ENCODE measurements at regions not wholly inside any gene's neighbourhood (a gene's known extent, or its start where the extent isn't known, plus 50 kb on each side); places are given as distances from the start of the nearest gene placed in this dataset.

GRCh38 chr2:121900391-121900790 lies 144.9 kb downstream of the TSN start:
- DNase-seq, result no peak

GRCh38 chr2:121902171-121902591 lies 146.7 kb downstream of the TSN start:
- DNase-seq, result no peak

- no peak for DNase-seq
Observed at GRCh38 chr2:121902616-121903015, 147.2 kb downstream of the TSN start.

GRCh38 chr2:121903037-121903689 lies 147.7 kb downstream of the TSN start:
- no peak for DNase-seq

- DNase-seq, result no peak
Observed at GRCh38 chr2:121904656-121905055, 149.2 kb downstream of the TSN start.

GRCh38 chr2:121905201-121905600 lies 149.8 kb downstream of the TSN start:
- DNase-seq, result no peak

- DNase-seq, result no peak
Observed at GRCh38 chr2:121906170-121906569, 150.7 kb downstream of the TSN start.

- no peak for DNase-seq
Observed at GRCh38 chr2:121907928-121908327, 152.5 kb downstream of the TSN start.

- DNase-seq, result no peak
Observed at GRCh38 chr2:121910139-121910538, 154.7 kb downstream of the TSN start.

- DNase-seq, result no peak
Observed at GRCh38 chr2:121911036-121911435, 155.6 kb downstream of the TSN start.

GRCh38 chr2:121917143-121917542 lies 161.7 kb downstream of the TSN start:
- no peak for DNase-seq

- DNase-seq, result no peak
Observed at GRCh38 chr2:121918231-121918630, 162.8 kb downstream of the TSN start.

- DNase-seq, result no peak
Observed at GRCh38 chr2:121919803-121920202, 164.4 kb downstream of the TSN start.

- no peak for DNase-seq
Observed at GRCh38 chr2:121925466-121925865, 170.0 kb downstream of the TSN start.

GRCh38 chr2:121943285-121943684 lies 187.8 kb downstream of the TSN start:
- no peak for DNase-seq

- no peak for DNase-seq
Observed at GRCh38 chr2:121944072-121944831, 188.8 kb downstream of the TSN start.

GRCh38 chr2:121947674-121948073 lies 192.2 kb downstream of the TSN start:
- no peak for DNase-seq

GRCh38 chr2:121949271-121949670 lies 193.8 kb downstream of the TSN start:
- DNase-seq, result no peak

- DNase-seq, result no peak
Observed at GRCh38 chr2:121955426-121955825, 200.0 kb downstream of the TSN start.

GRCh38 chr2:121955872-121956271 lies 200.4 kb downstream of the TSN start:
- DNase-seq, result no peak

GRCh38 chr2:121960251-121960650 lies 204.8 kb downstream of the TSN start:
- no peak for DNase-seq

- no peak for DNase-seq
Observed at GRCh38 chr2:121961761-121962160, 206.3 kb downstream of the TSN start.

GRCh38 chr2:121965661-121966060 lies 210.2 kb downstream of the TSN start:
- no peak for DNase-seq

- DNase-seq, result no peak
Observed at GRCh38 chr2:121966663-121967062, 211.2 kb downstream of the TSN start.

- no peak for DNase-seq
Observed at GRCh38 chr2:121969166-121969565, 213.7 kb downstream of the TSN start.

All from CD4-positive, alpha-beta T cell treated with Interleukin-4 for 1 hour (primary cell).